ENCODE measurements at regions not wholly inside any gene's neighbourhood (a gene's known extent, or its start where the extent isn't known, plus 50 kb on each side); places are given as distances from the start of the nearest gene placed in this dataset.
A peak's percentile ranks its signal among the peaks of the same experiment; 100 is the strongest.

- Mint-ChIP-seq H3K36me3 (ENCODE audit: low read depth) (no peaks in the 10 kb centered on the region), H3K27ac (no peak overlapping the region), H3K9me3 (no peaks in the 10 kb centered on the region), H3K4me1 (ENCODE audit: low read depth) (no peaks in the 10 kb centered on the region), H3K4me3 (no peak overlapping the region), H3K27me3 (ENCODE audit: insufficient read depth) (peaks cover 47% of the 10 kb centered on the region)
- TF ChIP-seq CTCF (IDR thresholded peaks at IDR 0.05), result peak; percentile 95
- peak; percentile 31 for DNase-seq
Observed at GRCh38 chr2:60641811-60642788, 88.6 kb upstream of the BCL11A start.

GRCh38 chr2:60643747-60644146, 90.3 kb upstream of the BCL11A start:
- H3K4me1 Mint-ChIP-seq (ENCODE audit: low read depth), result no peaks in the 10 kb centered on the region
- DNase-seq, result no peak
- peaks cover 50% of the 10 kb centered on the region for H3K27me3 Mint-ChIP-seq (ENCODE audit: insufficient read depth)
- H3K4me3 Mint-ChIP-seq, result no peak overlapping the region
- no peak for TF ChIP-seq CTCF (IDR thresholded peaks at IDR 0.05)
- no peaks in the 10 kb centered on the region for H3K36me3 Mint-ChIP-seq (ENCODE audit: low read depth)
- H3K9me3 Mint-ChIP-seq, result no peaks in the 10 kb centered on the region
- H3K27ac Mint-ChIP-seq, result no peak overlapping the region

DNA sequence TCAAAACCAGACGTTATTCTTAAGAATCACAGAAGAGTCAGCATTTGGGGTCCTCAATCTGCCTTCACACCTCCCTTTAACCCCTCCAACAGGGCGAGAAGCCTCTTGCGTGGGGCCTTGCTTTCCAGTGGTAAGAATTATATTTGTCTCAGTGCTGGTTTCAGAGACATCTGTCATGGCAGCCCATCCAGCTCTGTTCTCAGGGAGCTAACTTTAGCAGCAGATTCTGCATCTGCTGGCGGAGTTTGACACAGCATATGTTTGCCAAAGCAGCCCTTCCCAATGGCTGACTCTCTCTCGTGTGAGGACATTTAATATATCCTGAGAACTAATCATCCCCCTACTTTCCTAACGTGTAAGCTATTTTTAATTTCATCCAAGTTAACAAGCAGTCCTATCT, 91.5 kb upstream of the BCL11A start:
- Mint-ChIP-seq H3K4me1 (ENCODE audit: low read depth) (no peaks in the 10 kb centered on the region), H3K27me3 (ENCODE audit: insufficient read depth) (peaks cover 43% of the 10 kb centered on the region), H3K9me3 (no peaks in the 10 kb centered on the region), H3K27ac (no peak overlapping the region), H3K36me3 (ENCODE audit: low read depth) (no peaks in the 10 kb centered on the region), H3K4me3 (no peak overlapping the region)
- DNase-seq, result no peak
- TF ChIP-seq CTCF (IDR thresholded peaks at IDR 0.05), result no peak

DNA sequence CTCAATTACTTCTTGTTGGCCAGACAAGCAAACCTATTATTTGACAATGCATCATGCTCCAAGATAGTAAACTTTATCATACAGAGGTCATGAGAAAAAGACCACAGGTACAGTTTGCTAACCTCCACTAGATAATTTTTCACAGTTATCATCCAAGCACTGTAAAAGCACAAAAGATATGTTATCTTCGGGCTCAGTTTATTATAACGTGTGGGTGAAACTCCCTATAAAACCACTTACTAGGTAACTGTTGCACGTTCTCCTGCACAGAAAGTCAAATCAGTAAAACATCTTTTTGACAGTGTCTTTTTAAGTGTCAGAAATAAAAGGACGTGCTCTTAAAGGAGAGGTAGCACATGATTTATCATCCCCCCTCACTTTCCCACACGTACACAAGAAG, 94.7 kb upstream of the BCL11A start:
- Mint-ChIP-seq H3K4me3 (no peak overlapping the region), H3K4me1 (ENCODE audit: low read depth) (no peaks in the 10 kb centered on the region), H3K9me3 (no peaks in the 10 kb centered on the region), H3K36me3 (ENCODE audit: low read depth) (no peaks in the 10 kb centered on the region), H3K27me3 (ENCODE audit: insufficient read depth) (peaks cover 44% of the 10 kb centered on the region), H3K27ac (no peak overlapping the region)
- no peak for TF ChIP-seq CTCF (IDR thresholded peaks at IDR 0.05)
- no peak for DNase-seq

DNA sequence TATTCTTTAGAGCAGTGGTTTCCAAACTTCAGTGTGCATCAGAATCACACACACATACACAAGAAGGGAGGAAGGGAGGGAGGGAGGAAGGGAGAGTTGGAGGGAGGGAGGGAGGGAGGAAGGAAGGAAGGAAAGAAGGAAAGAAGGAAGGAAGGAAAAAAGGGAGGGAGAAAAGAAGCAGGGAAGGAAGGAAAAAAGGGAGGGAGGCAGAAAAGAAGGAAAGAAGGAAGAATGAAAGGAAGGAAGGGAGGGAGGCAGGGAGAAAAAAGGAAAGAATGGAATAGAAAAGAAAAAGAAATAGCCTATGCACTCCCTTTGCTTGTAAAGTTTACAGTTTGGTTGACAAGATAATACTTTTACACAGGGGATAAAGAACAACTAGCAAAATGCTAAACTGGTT, 96.3 kb upstream of the BCL11A start:
- no peak for TF ChIP-seq CTCF (IDR thresholded peaks at IDR 0.05)
- H3K27ac Mint-ChIP-seq, result no peak overlapping the region
- H3K27me3 Mint-ChIP-seq (ENCODE audit: insufficient read depth), result peaks cover 42% of the 10 kb centered on the region
- DNase-seq, result no peak
- H3K4me1 Mint-ChIP-seq (ENCODE audit: low read depth), result no peaks in the 10 kb centered on the region
- no peak overlapping the region for H3K4me3 Mint-ChIP-seq
- H3K9me3 Mint-ChIP-seq, result no peaks in the 10 kb centered on the region
- H3K36me3 Mint-ChIP-seq (ENCODE audit: low read depth), result no peaks in the 10 kb centered on the region

Measured in HFFc6 (cell line).